ENCODE measurements at regions not wholly inside any gene's neighbourhood (a gene's known extent, or its start where the extent isn't known, plus 50 kb on each side); places are given as distances from the start of the nearest gene placed in this dataset.

- intact Hi-C loops (cut with micrococcal nuclease; ENCODE audit: unreplicated experiment) (no loop called here), in situ Hi-C loops (cut with HindIII; ENCODE audit: low pct_unique_long_range_greater_than_20kb, low sequenced_read_pairs) (no loop called here)
- Histone ChIP-seq H3K36me3 (ENCODE audit: control insufficient read depth, insufficient read depth, low read length) (no peaks in the 10 kb centered on the region), H3K4me1 (ENCODE audit: control insufficient read depth, insufficient read depth, low read length) (no peaks in the 10 kb centered on the region), H3K9me3 (ENCODE audit: control insufficient read depth, insufficient read depth, low read depth, low read length) (no peaks in the 10 kb centered on the region; the same call in 1 of the 2 replicates), H3K4me3 (ENCODE audit: low read depth in 2 of 2, low read length in 2 of 2) (no peak overlapping the region), H3K27ac (ENCODE audit: low read length) (no peak overlapping the region), H3K27me3 (ENCODE audit: control insufficient read depth, insufficient read depth, low read length) (0 out of 2 replicates have a peak, but pooled peaks cover 5% of the 10 kb centered on the region)
- DNase-seq (ENCODE audit: low read depth, low spot score) (no peak), ATAC-seq (no peak)
- no TSS peak for BruUV-seq (replicated peaks)
- POLR2A ChIA-PET = no interaction called here
- CTCF ChIA-PET = no interaction called here
- TF ChIP-seq POLR2AphosphoS5 (IDR thresholded peaks at IDR 0.05; ENCODE audit: low read depth, low read length) (no peak), CTCF (IDR thresholded peaks at IDR 0.05) (no peak), REST (IDR thresholded peaks at IDR 0.05; ENCODE audit: insufficient read depth in 1 of 2, low read depth in 2 of 2, low read length in 1 of 2) (no peak), TCF7L2 (IDR thresholded peaks at IDR 0.05; ENCODE audit: low read depth, low read length) (no peak), SIN3A (IDR thresholded peaks at IDR 0.05; ENCODE audit: borderline replicate concordance, insufficient read depth, low read depth, low read length) (no peak)
Observed at GRCh38 chr16:9351440-9351839, 260.0 kb downstream of the HAPSTR1 start.

- intact Hi-C loops (cut with micrococcal nuclease; ENCODE audit: unreplicated experiment) (no loop called here), in situ Hi-C loops (cut with HindIII; ENCODE audit: low pct_unique_long_range_greater_than_20kb, low sequenced_read_pairs) (no loop called here)
- H3K4me3 ChIP-seq (ENCODE audit: low read depth in 2 of 2, low read length in 2 of 2) = no peak overlapping the region
- no peak for ATAC-seq
- H3K36me3 ChIP-seq (ENCODE audit: control insufficient read depth, insufficient read depth, low read length) = no peaks in the 10 kb centered on the region
- H3K9me3 ChIP-seq (ENCODE audit: control insufficient read depth, insufficient read depth, low read depth, low read length) = no peaks in the 10 kb centered on the region; the same call in 1 of the 2 replicates
- no TSS peak for BruUV-seq (replicated peaks)
- no peak overlapping the region for H3K27ac ChIP-seq (ENCODE audit: low read length)
- H3K4me1 ChIP-seq (ENCODE audit: control insufficient read depth, insufficient read depth, low read length) = no peaks in the 10 kb centered on the region
- TF ChIP-seq CTCF (IDR thresholded peaks at IDR 0.05) = no peak
- no peak for TF ChIP-seq REST (IDR thresholded peaks at IDR 0.05; ENCODE audit: insufficient read depth in 1 of 2, low read depth in 2 of 2, low read length in 1 of 2)
- TF ChIP-seq POLR2AphosphoS5 (IDR thresholded peaks at IDR 0.05; ENCODE audit: low read depth, low read length) = no peak
- TF ChIP-seq TCF7L2 (IDR thresholded peaks at IDR 0.05; ENCODE audit: low read depth, low read length) = no peak
- TF ChIP-seq SIN3A (IDR thresholded peaks at IDR 0.05; ENCODE audit: borderline replicate concordance, insufficient read depth, low read depth, low read length) = no peak
- ChIA-PET CTCF (no interaction called here), POLR2A (no interaction called here)
- 0 out of 2 replicates have a peak, but pooled peaks cover 5% of the 10 kb centered on the region for H3K27me3 ChIP-seq (ENCODE audit: control insufficient read depth, insufficient read depth, low read length)
- no peak for DNase-seq (ENCODE audit: low read depth, low spot score)
Observed at GRCh38 chr16:9351841-9352434, 260.5 kb downstream of the HAPSTR1 start.
